Mucosa of gallbladder (tissue), 1 donor: ENCODE measurements at regions not wholly inside any gene's neighbourhood (a gene's known extent, or its start where the extent isn't known, plus 50 kb on each side); places are given as distances from the start of the nearest gene placed in this dataset.

Experiments
- DNase-seq: peaks from one replicate; pipeline ENCODE4 v3.0.0-alpha.2; 2020; ENCODE audit warnings: low spot score
- donor health status: DM: no; HTN: no; CAD: no.

DNA sequence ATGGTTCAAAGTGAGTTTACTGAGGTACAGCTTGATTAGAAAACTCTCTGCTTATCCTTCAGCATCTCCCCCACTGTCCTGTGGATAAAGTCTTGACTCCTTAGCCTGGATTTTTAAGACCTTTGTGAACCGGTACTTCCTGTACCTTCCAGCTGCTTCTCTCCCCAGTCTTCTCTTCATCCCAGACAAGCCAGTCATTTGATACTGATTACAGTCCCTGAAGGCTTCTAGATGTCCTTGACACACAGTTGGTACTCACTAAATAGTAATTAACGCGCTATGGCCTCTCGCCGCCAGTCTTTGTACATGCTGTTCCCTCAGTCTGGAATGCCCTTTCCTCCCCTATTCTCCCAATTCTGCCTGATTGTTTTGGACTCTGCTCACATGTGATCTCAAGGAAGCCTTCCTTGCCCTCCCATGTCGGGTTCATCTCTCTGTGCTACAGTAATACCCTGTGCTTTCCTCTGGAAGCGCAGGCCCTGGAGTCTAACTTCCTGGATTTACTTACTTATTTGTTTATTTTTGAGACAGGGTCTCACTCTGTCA, 50.6 kb upstream of the PTGR2 start:
- no peak for DNase-seq

DNA sequence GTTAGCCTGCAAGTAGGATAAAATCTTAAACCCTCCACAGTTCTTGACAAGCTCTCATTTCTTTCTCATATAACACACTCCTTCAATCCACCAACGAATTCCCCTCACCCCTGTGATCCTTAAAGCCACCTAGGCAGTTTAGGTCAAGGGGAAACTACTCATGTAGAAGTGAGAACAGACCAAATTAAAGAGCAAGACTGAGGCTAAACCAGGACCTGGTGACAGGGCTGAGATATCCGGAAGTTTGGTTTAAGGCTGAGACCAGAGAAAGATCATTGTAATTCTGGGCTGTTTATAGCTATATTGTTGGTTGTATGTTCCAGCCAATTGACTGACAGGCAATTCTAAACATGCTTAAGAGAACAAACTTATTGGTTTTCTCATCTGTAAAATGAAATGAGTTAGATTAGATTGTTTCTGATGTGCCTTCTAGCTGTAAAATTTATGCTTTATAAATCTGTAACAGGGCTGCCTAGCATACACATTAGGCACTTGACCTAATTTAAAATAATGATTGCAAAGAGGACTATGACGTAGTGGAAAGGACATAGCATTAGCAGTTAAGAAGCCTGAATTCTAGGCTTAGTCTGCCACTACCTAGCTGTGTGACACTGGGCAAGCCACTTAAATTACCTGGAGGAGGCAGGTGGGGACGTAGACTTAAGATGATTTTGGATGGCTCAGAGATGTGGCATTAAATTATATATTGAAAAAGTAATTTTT, 53.9 kb upstream of the PTGR2 start:
- DNase-seq, result no peak

DNA sequence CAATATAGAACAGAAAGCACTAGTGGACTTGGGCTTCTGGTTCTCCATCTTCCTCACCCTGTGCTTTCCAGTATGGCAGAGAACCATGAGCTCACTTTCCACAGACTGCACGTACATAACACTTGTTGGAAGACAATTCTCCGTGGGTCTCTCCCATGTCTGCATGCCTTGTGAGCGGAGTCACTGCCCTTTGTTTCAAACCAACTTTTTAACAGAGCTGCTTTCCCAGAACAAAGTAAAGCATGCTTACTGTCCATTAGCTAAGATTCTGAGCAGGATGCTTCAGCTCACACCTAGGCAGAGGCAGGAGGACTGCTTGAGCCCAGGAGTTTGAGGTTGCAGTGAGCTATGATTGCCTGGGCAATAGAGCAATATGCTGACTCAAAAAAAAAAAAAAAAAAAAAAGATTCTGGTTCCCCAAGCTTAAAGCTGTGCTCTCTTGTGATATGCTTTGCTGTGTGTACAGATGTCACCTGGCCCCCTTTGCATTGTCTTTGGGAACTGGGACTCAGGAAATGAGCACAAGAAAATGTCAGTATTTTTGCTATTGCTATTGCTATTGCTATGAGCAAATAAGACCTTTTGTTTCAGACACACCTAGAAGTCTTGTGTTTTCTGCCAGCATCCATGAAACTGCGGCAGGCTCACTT, 54.6 kb upstream of the PTGR2 start:
- no peak for DNase-seq

DNA sequence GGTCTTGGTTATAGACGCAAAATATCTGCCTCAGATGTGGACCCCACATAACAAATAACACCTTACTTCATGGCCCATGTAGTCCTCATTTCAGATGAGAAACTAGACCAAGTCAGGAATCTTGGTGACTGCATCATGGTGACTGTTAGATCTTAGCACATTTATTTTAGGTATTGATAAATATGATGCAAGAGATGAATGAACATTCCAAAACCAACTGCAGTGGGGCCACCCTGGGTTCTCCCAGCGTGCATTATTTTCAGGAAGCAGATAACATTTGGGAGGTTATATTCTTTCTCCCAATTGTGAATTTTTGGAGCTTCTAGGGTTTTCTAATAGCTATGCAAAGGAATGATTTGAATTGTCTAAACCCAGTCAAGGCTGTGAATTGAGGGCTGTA, 55.2 kb upstream of the PTGR2 start:
- DNase-seq, result no peak

DNA sequence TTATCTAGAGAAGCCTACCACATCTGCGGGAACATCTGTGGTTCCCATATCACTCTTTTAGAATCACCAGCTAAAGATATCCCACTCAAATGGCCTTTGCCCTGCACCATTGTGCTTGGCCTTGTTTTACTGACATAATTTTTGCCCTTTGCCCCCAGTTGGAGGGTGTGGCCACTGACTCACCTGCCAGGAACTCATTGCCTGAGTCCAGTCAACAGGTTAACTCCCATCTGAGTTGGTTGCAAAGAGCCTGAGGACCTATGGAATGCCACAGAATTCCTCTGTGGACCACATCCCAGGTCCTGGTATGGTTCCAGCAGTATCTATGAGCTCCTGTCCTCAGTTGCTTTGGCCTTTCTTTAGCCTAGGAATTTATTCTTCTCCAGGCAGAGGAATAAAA, 55.7 kb upstream of the PTGR2 start:
- DNase-seq, result peak; percentile 89

DNA sequence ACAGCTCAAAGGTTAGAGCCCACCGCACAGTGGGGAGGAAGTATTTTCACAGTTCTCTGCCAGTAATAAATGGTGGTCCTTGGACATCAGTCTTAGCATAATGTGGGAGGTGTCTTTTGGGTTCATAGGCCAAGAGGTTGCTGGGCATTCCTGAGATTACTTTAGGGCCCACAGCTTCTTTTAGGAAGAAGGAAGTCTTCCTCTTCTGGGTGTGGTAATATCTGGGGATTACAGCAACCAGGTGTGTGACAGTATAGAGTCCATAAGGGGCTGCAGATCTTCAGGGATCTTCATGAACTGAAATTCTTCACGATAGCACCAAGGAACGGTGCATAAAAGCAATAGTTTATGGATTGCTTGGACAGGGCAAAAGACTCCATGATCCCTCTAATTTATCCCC, 56.2 kb upstream of the PTGR2 start:
- DNase-seq, result no peak

DNA sequence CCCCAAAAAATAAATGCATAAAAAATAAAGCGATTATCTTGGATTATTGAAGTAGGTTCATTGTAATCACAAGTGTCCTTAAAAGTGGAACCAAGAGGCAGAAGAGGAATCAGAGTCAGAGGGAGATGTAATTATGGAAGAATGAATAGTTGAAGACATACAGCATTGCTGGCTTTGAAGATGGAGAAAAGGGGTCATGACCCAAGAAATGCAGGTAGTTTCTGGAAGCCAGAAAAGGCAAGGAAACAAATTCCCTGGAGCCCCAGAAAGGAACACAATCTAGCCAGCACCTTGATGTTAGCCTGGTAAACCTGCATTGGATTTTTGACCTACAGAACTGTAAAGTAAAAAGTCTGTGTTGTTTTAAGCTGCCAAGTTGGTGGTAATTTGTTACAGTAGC, 57.5 kb upstream of the PTGR2 start:
- DNase-seq, result no peak

DNA sequence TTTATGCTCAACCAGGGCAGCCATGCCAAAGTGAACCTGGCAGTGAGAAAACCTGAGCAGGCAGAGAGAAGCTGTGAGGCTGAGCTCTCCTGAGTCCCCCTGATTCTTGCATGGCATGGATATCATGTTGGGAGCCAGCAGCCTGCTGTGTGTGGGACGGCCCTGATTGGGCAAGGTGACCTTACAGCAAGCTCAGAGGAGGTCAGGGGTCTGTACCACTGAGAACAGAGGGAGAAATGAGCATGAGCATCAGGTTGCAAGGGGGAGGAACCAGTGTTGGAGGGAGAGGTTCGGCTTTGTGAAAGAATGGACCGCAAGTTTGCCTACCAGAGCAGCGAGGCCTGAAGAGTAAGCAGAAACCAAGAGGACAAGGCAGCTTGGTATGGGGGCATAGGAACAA, 59.1 kb upstream of the PTGR2 start:
- DNase-seq, result no peak

DNA sequence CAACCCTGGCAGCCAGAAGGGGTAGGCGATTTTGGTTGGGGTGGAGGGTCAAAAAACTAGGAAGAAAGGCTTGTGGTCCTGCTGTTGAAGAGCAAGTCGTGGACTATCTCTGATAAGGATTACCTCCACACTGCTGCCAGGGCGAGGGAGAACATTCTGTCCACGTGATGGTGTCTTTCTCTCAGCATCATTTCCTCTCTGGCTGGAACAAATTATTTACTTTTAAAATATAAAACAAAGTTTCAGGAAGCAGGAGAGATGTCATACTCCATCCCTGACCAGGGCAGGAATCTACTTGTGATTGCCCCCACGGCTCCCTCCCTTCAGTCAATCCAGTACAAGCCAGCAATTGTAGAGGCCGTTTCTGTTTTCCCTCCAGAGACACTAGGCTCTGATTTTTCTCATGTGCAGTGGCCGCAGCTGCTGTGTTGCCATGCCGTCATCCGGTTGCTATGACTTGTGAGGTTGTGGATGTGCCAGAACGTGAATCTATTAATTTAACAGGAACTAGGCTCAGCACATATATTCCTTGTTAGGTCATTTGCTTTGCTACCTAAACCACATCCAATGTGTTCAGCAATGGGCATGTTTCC, 61.5 kb upstream of the PTGR2 start:
- DNase-seq, result peak; percentile 69

DNA sequence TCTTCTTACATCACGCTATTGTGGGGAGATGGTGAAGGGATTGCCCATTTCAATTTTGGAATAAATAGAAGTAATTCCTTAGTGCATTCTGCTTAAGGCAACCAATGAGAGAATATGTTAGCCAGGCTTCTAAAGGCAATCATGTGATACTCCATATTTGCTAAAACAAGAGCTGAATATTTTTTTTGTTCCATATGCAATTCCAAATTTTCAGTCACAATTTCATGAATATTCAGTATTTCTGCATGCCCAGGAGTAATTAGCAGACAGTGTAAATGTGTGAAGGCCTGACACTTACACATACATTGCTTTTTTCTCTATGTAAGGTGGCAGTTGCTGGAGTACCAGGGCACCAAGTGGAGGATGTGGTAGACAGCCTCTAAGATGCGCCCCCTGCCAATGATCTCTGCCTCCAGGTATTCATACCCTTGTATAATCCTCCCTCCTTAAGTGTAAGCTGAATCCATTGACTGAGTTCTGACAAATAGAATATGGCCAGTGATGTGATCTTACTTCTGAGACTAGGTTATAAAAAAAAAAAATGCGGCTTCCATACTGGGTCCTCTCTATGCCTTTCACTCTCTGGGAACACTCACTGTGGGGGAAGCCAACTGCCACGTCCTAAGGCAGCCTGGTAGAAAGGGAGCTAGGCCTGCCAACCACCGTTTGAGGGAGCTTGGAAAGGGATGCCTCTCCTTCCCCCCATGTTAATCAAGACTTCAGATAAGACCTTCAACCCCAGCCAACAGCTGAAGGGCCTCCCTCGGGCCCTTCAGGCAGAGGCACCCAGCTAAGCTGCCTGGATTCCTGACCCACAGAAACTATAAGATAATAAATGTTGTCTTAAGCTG, 62.7 kb upstream of the PTGR2 start:
- no peak for DNase-seq

DNA sequence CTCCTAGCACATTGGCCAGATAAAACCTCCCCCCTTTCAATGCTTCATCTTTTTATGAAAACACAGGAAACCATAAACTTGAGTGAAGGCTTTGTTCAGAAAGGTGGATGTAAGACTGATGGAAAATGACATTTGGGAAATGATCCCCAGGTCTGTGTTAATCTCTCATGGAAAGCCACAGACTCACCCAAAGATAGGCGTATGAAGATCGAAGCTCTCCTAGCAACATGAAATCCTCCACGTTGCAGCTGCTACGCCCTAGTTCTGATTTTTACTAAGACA, 63.4 kb upstream of the PTGR2 start:
- DNase-seq, result no peak

DNA sequence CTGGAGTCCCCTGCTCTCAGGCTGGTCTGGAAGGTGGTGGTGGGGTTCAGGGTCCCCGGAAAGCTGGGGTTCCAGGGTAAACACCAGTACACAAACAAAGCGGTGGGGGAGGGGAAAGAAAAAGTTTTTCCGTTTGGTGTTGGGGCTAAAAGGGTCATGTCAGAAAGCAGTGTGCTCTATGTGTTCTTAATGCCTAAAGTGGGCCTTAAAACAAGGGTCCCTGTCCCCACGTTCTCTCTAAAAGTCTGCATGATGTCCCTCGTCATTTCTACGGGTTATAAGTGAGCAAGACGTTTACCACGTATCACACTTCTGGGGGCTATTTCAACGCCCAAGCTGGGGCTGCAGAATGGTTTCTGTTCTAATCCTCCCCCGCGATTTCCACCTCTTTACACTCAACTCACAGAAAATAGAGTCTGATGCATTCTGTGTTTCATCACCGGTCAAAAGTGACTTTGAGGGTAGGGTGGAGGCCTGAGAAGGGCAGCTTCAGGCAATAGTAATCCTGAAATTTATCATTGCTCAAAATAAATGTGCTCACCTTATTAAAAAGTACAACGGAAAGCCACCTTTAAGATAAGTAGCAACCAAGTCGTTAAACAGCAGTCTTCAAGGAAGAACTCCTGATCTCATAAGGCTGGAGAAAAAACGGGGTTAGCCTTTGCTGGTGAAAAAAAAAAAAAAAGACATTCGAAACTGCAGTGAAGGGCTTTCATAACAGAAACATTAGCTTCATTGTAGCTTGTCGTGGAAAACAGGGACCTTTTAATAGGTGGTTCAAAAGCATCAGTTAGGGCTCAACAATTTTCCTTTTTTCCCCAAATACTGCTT, 63.9 kb upstream of the PTGR2 start:
- no peak for DNase-seq

DNA sequence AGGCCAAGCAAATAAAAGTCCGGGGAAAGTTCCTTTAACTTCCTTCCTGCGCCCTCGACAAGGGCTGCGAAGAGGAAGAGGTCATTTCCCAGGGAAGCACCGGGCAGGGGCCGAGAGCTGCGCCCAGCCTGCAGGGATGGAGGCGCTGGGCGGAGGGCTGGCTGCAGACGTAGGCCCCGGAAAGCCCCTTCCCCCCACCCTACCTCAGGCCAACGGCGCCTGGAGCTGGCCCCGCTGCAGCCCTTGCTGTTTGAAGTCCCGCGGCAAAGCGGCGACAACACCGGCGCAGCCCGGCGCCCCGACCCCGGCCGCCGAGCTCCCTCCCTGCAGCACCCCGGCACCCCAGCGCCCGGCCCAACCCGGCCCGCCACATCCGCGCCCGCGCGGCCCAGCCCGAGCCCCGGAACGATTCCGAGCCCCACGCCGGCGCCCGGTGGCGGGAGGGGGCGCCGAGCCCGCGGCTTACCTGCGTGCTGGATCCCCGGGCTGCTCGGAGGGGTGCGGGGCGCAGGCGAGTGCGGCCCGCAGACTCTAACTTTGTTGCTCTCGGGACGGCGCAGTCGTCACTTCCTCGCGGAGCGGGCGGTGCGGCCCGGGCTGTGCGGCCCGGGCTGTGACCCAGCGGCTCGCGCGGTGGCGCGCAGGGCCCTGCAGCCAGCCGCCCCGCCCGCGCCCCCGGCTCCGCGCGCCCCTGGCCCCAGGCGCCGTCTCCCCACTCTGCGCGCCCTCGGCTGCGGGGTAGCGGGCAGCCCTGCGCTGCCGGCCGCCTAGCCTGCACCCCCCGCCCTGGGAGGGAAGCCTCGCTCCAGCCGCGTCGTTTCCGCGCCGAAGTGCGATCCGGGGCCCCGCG, 64.8 kb upstream of the PTGR2 start:
- peak; percentile 45 for DNase-seq

DNA sequence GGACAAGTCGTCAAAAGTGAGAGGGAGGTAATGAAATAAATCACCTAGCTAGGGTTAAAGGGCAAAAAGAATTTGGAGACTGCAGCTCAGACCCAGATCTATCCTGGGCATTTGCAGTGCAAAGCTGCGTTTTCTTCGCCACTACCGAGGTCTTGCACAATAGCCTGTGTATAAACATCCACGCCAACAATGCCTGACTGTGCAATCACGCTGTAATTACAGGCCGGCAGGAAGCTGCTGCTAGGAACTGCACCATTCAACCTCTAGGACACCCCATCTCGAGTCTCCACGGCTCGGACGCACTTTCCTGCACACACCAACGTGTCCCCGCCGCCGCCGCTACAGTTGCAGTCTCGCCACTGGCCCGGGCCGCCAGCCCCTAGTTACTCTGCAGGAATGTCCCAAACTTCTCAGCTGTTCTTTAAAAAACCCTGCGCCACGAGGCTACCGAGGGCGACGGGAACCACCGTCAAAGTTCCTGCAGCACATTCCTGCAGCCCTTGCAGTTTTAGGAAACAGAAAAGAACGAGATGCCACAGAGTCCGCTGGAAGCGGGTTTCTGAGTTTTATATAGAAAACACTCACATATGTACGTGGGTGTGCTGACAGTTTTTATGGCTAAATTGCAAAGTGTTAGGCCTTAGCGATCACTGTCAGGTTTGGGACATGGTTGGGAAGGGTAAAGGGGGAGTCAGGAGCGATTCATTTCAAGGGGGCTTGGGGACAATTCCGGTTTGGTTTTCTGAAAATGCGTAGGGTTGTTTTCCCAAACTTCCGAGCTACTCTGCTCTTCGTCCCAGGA, 65.6 kb upstream of the PTGR2 start:
- DNase-seq, result peak; percentile 76

DNA sequence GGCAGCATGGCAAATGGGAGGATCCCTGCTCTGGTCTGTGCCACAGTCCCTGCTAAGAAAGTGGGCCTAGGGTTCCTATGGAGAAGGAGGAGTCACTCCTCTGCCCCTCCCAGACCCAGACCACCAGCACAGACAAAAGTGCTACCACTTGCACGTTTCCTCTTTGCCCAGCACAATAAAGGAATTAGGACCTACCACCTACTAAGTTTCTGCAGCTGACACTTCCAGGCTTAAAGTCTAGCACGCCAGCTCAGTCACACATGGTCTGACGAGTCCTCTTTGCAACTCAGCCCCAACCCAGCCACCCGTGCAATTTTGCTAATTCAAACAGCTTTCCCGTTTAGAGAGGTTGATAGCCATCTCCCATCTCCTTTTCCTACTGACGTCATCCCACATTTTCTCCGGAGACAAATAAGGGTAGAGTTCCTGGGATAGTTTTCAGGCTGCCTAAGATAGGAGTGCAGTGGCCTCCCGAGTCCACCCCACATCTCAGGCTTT, 66.2 kb upstream of the PTGR2 start:
- DNase-seq, result peak; percentile 40

DNA sequence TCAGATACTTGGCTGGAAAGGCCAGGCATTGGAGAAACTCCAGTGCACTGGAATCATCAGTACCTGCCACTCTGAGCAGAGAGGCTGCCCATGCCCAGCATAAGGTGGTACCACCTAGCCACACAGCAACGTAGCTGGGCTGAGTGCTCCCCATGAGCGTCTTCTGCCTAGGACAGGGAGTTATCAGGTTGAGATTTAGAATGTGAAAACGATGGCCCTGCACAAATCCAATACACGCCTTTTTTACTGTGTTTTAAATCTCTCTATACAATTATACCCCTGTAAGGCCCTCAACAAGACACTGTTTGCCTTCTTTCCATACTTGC, 66.7 kb upstream of the PTGR2 start:
- no peak for DNase-seq

DNA sequence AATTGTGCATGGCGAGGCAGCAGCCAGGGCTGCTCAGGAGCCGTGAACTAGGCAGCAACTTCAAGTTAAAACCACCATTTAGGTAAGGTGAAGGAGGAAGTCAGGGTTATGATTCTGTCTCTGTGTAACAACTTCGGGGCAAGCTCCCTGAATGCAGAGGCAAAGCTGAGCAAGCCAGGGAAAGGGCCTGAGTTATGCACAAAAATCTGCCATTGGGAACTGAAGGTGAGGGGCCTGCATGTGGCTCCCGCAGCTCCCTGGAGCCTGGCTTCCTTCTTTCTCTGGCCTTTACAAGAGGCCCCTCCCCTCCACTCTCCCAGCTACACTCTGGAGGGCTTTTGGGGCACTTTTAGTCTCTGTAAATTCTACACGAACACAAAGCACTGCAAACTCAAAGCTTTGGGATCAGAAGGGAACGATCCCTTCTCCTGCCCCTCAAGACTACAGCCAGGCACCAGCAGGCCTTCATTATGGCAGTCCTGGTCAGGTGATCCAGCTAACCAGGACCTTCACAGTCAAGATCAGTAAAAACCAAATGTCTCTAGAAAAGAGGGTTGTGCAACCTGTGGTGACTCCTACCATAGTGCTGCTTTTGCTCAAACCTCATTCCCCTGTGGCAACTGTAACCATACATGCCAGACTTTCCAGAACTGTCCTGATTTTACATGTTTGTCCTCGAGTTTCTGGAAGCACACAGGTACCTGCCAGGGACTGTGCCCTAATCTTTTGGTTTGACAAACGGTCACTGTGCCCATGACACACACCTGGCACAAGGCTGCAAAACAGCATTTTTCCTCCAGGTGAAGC, 67.2 kb upstream of the PTGR2 start:
- DNase-seq, result no peak

DNA sequence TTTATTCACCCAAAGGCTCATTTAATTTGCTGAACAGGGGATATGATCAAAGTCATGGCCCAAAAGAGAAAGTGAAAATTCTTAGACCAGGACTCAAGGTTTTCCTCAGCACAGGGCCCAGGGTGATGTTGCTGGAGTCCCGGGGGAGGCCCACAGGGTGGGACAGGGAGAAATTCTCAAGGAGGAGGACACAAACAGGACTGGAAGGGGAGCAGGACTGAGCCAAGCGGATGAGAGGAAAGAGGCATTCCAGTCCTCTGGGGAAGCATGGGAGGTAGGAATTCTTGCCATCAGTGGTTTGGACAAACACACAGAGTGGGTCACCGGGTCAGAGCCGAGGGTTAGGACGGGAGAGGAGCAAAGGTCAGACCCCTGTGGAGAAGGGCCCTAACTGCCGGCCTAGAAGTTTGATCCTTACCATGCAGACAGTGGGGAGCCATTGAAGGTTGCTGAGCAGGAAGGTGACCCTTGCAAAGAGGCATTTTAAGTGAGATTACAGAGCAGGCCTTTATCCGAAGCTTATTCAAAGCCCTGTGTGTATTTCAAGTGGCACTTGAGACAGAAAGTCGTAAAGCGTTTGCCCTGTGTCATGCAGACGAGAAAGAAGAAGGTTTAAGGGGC, 68.4 kb upstream of the PTGR2 start:
- no peak for DNase-seq
